IMR-90 (cell line): ENCODE measurements at regions not wholly inside any gene's neighbourhood (a gene's known extent, or its start where the extent isn't known, plus 50 kb on each side); places are given as distances from the start of the nearest gene placed in this dataset.

Source experiments
- ATAC-seq: fragments of 200-7000 bp; cut with Tn5 transposase; 2 replicates; pipeline ENCODE4 v1.9.1; 2020; ENCODE audit warnings: low read depth, mild to moderate bottlenecking, moderate library complexity
- BruUV-seq: library from RNA; stranded (reverse); fragments of 400-500 nt; replicated peaks from 2 replicates; lab custom pipeline; 2021; lab: Mats Ljungman, UMichigan
- CTCF ChIA-PET: fragments of 300-600 bp; formaldehyde crosslinking; extraction: SDS; loops from one replicate; lab custom pipeline; 2021; ENCODE audit warnings: antibody characterized with exemption; lab: Yijun Ruan, JAX
- POLR2A ChIA-PET: fragments of 300-600 bp; sonication (Branson Sonifier 250); formaldehyde crosslinking; loops from one replicate; lab custom pipeline; 2022; ENCODE audit warnings: antibody characterized with exemption; ENCODE audit not compliant: unreplicated experiment; lab: Charles Lee
- DNase-seq: peaks from one replicate; pipeline ENCODE4 v3.0.0; 2013
- H2AFZ ChIP-seq: replicated peaks from 2 replicates; pipeline ENCODE3; 2013; ENCODE audit warnings: low read length, mild to moderate bottlenecking; ENCODE audit not compliant: poor library complexity
- H2AK5ac ChIP-seq: 2 replicates; pipeline ENCODE4 v1.6.1; 2013; ENCODE audit warnings: low read depth, low read length, inconsistent platforms
- H2AK9ac ChIP-seq: replicated peaks from 2 replicates; pipeline ENCODE3; 2013; ENCODE audit warnings: mild to moderate bottlenecking, low read depth, low read length, moderate library complexity; ENCODE audit not compliant: poor library complexity
- H2BK120ac ChIP-seq: 2 replicates; pipeline ENCODE4 v1.6.1; 2013; ENCODE audit warnings: low read depth, low read length, inconsistent platforms
- H2BK15ac ChIP-seq: 3 replicates; pipeline ENCODE4 v1.6.1; 2013; ENCODE audit warnings: low read depth, low read length, inconsistent platforms
- H2BK20ac ChIP-seq: 2 replicates; pipeline ENCODE4 v1.6.1; 2013; ENCODE audit warnings: low read depth, mild to moderate bottlenecking, inconsistent platforms, low read length, moderate library complexity
- H2BK5ac ChIP-seq: 2 replicates; pipeline ENCODE4 v1.6.1; 2013; ENCODE audit warnings: mild to moderate bottlenecking, low read depth, low read length, inconsistent platforms; ENCODE audit not compliant: poor library complexity, severe bottlenecking
- H3K14ac ChIP-seq: replicated peaks from 2 replicates; pipeline ENCODE4 v1.6.1; 2013; ENCODE audit warnings: low read depth, low read length, inconsistent platforms
- H3K18ac ChIP-seq: 2 replicates; pipeline ENCODE4 v1.6.1; 2013; ENCODE audit warnings: low read depth, low read length, control low read depth
- H3K23ac ChIP-seq: 2 replicates; pipeline ENCODE4 v1.6.1; 2013; ENCODE audit warnings: low read depth, low read length, inconsistent platforms
- H3K27ac ChIP-seq: 2 replicates; pipeline ENCODE4 v1.5.1; 2013; ENCODE audit warnings: mild to moderate bottlenecking, control low read depth, low read length; ENCODE audit not compliant: insufficient read depth
- H3K27me3 ChIP-seq: 2 replicates; pipeline ENCODE4 v1.6.1; 2013; ENCODE audit warnings: low read length; ENCODE audit not compliant: control insufficient read depth, insufficient read depth
- H3K36me3 ChIP-seq: 2 replicates; pipeline ENCODE4 v1.6.1; 2013; ENCODE audit warnings: low read length, mixed read lengths; ENCODE audit not compliant: control insufficient read depth, insufficient read depth
- H3K4ac ChIP-seq: 2 replicates; pipeline ENCODE4 v1.6.1; 2013; ENCODE audit warnings: low read depth, low read length, inconsistent platforms
- H3K4me1 ChIP-seq: 2 replicates; pipeline ENCODE4 v1.6.1; 2013; ENCODE audit warnings: low read length, mixed read lengths; ENCODE audit not compliant: control insufficient read depth, insufficient read depth
- H3K4me2 ChIP-seq: 2 replicates; pipeline ENCODE4 v1.6.1; 2013; ENCODE audit warnings: low read depth, mild to moderate bottlenecking, control low read depth, low read length, moderate library complexity
- H3K4me3 ChIP-seq: 2 replicates; pipeline ENCODE4 v1.5.1; 2013; ENCODE audit warnings: low read depth, mild to moderate bottlenecking, control low read depth, low read length, moderate library complexity; ENCODE audit not compliant: insufficient read depth
- H3K56ac ChIP-seq: 2 replicates; pipeline ENCODE4 v1.6.1; 2013; ENCODE audit warnings: low read length, inconsistent platforms; ENCODE audit not compliant: insufficient read depth; ENCODE audit errors: extremely low read depth
- H3K79me1 ChIP-seq, 2 experiments: 2 replicates each; pipeline ENCODE4 v1.6.1; 2013; ENCODE audit warnings: low read length in 2 of 2, inconsistent platforms in 1 of 2, low read depth in 1 of 2
- H3K9ac ChIP-seq: 2 replicates; pipeline ENCODE4 v1.6.1; 2013; ENCODE audit warnings: low read depth, low read length, control low read depth
- H3K9me1 ChIP-seq: 2 replicates; pipeline ENCODE4 v1.6.1; 2013; ENCODE audit warnings: low read length, inconsistent platforms; ENCODE audit not compliant: insufficient read depth
- H3K9me3 ChIP-seq: 2 replicates; pipeline ENCODE4 v1.6.1; 2013; ENCODE audit warnings: low read length; ENCODE audit not compliant: control insufficient read depth, insufficient read depth
- H4K20me1 ChIP-seq: 2 replicates; pipeline ENCODE4 v1.6.1; 2013; ENCODE audit warnings: low read length, inconsistent platforms; ENCODE audit not compliant: insufficient read depth
- H4K5ac ChIP-seq: 2 replicates; pipeline ENCODE4 v1.6.1; 2013; ENCODE audit warnings: mild to moderate bottlenecking, low read depth, low read length, control low read depth
- H4K8ac ChIP-seq, 2 experiments: 2 replicates each; pipeline ENCODE4 v1.6.1; 2013; ENCODE audit warnings: low read depth in 2 of 2, low read length in 2 of 2, control low read depth in 1 of 2, inconsistent platforms in 1 of 2
- H4K91ac ChIP-seq: 2 replicates; pipeline ENCODE4 v1.6.1; 2013; ENCODE audit warnings: low read depth, low read length, inconsistent platforms; ENCODE audit not compliant: insufficient read depth
- CTCF ChIP-seq: conservative IDR thresholded peaks from 2 replicates; pipeline ENCODE4 v1.5.1; 2012; ENCODE audit warnings: mild to moderate bottlenecking, low read depth, low read length, improper control_type of control experiment
- ELK1 ChIP-seq: fragments of 150-350 bp; IDR thresholded peaks from 2 replicates; pipeline ENCODE4 v1.6.1; 2016; ENCODE audit warnings: low read depth, mild to moderate bottlenecking, low read length, moderate library complexity, borderline replicate concordance
- FOS ChIP-seq: fragments of 150-350 bp; IDR thresholded peaks from 2 replicates; pipeline ENCODE4 v1.6.1; 2016; ENCODE audit warnings: low read depth, low read length
- MAFK ChIP-seq: IDR thresholded peaks from 2 replicates; pipeline ENCODE4 v1.6.1; 2012; ENCODE audit warnings: low read depth, low read length, improper control_type of control experiment
- POLR2A ChIP-seq: IDR thresholded peaks from 2 replicates; pipeline ENCODE4 v1.6.1; 2012; ENCODE audit warnings: mild to moderate bottlenecking, low read depth, low read length
- RAD21 ChIP-seq: IDR thresholded peaks from 2 replicates; pipeline ENCODE4 v1.6.1; 2012; ENCODE audit warnings: low read length, improper control_type of control experiment
- RFX5 ChIP-seq: IDR thresholded peaks from 2 replicates; pipeline ENCODE4 v1.8.0; 2012; ENCODE audit warnings: low read depth, mild to moderate bottlenecking, low read length, moderate library complexity
- WGBS, 2 experiments: methylation state at CpG; one replicate each; pipeline versions ENCODE4 v1.1.5 to v1.1.7; 2013; ENCODE audit warnings: missing lambda C conversion rate in 2 of 2; ENCODE audit not compliant: insufficient read length in 1 of 2; ENCODE audit errors: extremely low coverage in 2 of 2; 5-methylcytosine and 5-hydroxymethylcytosine counted together
- dilution Hi-C: fragments of 300-500 bp; cut with HindIII; formaldehyde crosslinking; loops from one replicate; pipeline ENCODE4 v1.14.3; 2018; ENCODE audit warnings: low sequenced_read_pairs; ENCODE audit not compliant: unreplicated experiment
- in situ Hi-C: fragments of 300-500 bp; cut with MboI; formaldehyde crosslinking; loops from 3 replicates; pipeline ENCODE4 v1.14.3; 2019; ENCODE audit warnings: low sequenced_read_pairs, inconsistent platforms, mixed read lengths
- intact Hi-C: fragments of 100-400 bp; cut with micrococcal nuclease; formaldehyde crosslinking; loops from 2 replicates; pipeline ENCODE4 v1.10.0; 2022

- Histone ChIP-seq H3K4ac (no peak overlapping the region), H3K27me3 (peaks cover 4% of the 10 kb centered on the region; the same call in 1 of the 2 replicates), H3K56ac (no peak overlapping the region), H3K27ac (no peak overlapping the region), H4K91ac (no peak overlapping the region), H3K9me1 (no peaks in the 10 kb centered on the region), H3K36me3 (no peaks in the 10 kb centered on the region), H2AFZ (no peak overlapping the region), H2BK120ac (no peak overlapping the region), H4K20me1 (no peaks in the 10 kb centered on the region), H2AK9ac (no peak overlapping the region), H2BK5ac (no peak overlapping the region), H3K9ac (no peak overlapping the region), H2BK15ac (no peak overlapping the region), H2AK5ac (no peak overlapping the region), H2BK20ac (no peak overlapping the region), H3K79me1 (no peaks in the 10 kb centered on the region), H3K9me3 (no peaks in the 10 kb centered on the region), H3K14ac (no peak overlapping the region), H3K4me2 (no peak overlapping the region), H3K4me3 (no peak overlapping the region), H3K4me1 (no peaks in the 10 kb centered on the region), H3K23ac (no peak overlapping the region), H4K8ac (no peak overlapping the region), H4K5ac (no peak overlapping the region), H3K18ac (no peak overlapping the region)
- BruUV-seq: no TSS peak
- WGBS, 2 experiments: no CpG with 5 or more reads among the region's 2 CpGs
- in situ Hi-C loops (no loop called here), dilution Hi-C loops (no loop called here), intact Hi-C loops (no loop called here)
- no peak for DNase-seq
- ChIA-PET CTCF (no interaction called here), POLR2A (no interaction called here)
- no peak for ATAC-seq
- TF ChIP-seq RAD21 (no peak), ELK1 (no peak), CTCF (no peak), RFX5 (no peak), FOS (no peak), POLR2A (no peak), MAFK (no peak)
These were observed 151.3 kb downstream of the RTL9 start for GRCh38 chrX:110509755-110510532.
